ENCODE measurements at regions not wholly inside any gene's neighbourhood (a gene's known extent, or its start where the extent isn't known, plus 50 kb on each side); places are given as distances from the start of the nearest gene placed in this dataset.

GRCh38 chr2:101549371-101549770, 74.5 kb upstream of the RFX8 start:
- TF ChIP-seq EZH2 (IDR thresholded peaks at IDR 0.05; ENCODE audit: low read length): no peak
- TF ChIP-seq CTCF (optimal IDR thresholded peaks at IDR 0.05 in 1 of 3, IDR thresholded peaks at IDR 0.05 in 1 of 3, conservative IDR thresholded peaks at IDR 0.05 in 1 of 3; ENCODE audit: extremely low read depth in 1 of 3, insufficient read depth in 2 of 3, low read length in 3 of 3): no peak

Measured in keratinocyte (primary cell).